K562 (cell line): ENCODE measurements at regions not wholly inside any gene's neighbourhood (a gene's known extent, or its start where the extent isn't known, plus 50 kb on each side); places are given as distances from the start of the nearest gene placed in this dataset.

Experiments
- ATAC-seq: fragments of 200-7000 bp; cut with Tn5 transposase; 3 replicates; pipeline ENCODE4 v1.9.1; 2020; ENCODE audit warnings: moderate library complexity
- BruUV-seq: library from RNA; stranded (reverse); fragments of 400-500 nt; replicated peaks from 2 replicates; lab custom pipeline; 2021; lab: Mats Ljungman, UMichigan
- CTCF ChIA-PET: fragments of 300-600 bp; formaldehyde crosslinking; extraction: SDS; loops from one replicate; lab custom pipeline; 2021; ENCODE audit warnings: low intra/inter-chr PET ratio; lab: Yijun Ruan, JAX
- POLR2A ChIA-PET: fragments of 300-600, 350-650 bp; sonication (Branson Sonifier 250); formaldehyde crosslinking; extraction: SDS; loops from one replicate; lab custom pipeline; 2021; ENCODE audit warnings: antibody characterized with exemption, inconsistent platforms; lab: Yijun Ruan, JAX
- DNase-seq, 4 experiments: peaks; one replicate each; pipeline versions ENCODE4 v3.0.0 to v3.0.0-alpha.2; 2011 to 2018; ENCODE audit warnings: low spot score in 3 of 4, mixed read lengths in 3 of 4; ENCODE audit errors: extremely low read depth in 1 of 4
- FAIRE-seq: peaks from 2 replicates; lab custom pipeline; 2011; peaks lifted over from hg19 to GRCh38; lab: Jason Lieb, UNC
- H2AFZ ChIP-seq: 2 replicates; pipeline ENCODE4 v1.6.0; 2011; ENCODE audit warnings: low read depth, low read length, control low read depth, inconsistent platforms
- H3K27ac ChIP-seq: fragments of 200-600 bp; 3 replicates; pipeline ENCODE4 v1.8.0; 2011; ENCODE audit warnings: low read depth, mild to moderate bottlenecking, control low read depth, inconsistent platforms, low read length, moderate library complexity, mixed read lengths; ENCODE audit errors: extremely low read depth
- H3K27me3 ChIP-seq, 2 experiments: fragments of 300-600 bp in 1 of 2; 2 replicates in 1 of 2; 3 replicates in 1 of 2; pipeline versions ENCODE4 v1.6.0 to v1.8.0; 2011; ENCODE audit warnings: inconsistent platforms in 2 of 2, low read length in 2 of 2, mild to moderate bottlenecking in 1 of 2, mixed read lengths in 1 of 2, moderate library complexity in 1 of 2; ENCODE audit not compliant: control insufficient read depth in 2 of 2, insufficient read depth in 2 of 2
- H3K36me3 ChIP-seq: fragments of 300-600 bp; 3 replicates; pipeline ENCODE4 v1.8.0; 2011; ENCODE audit warnings: mild to moderate bottlenecking, low read length, inconsistent platforms; ENCODE audit not compliant: control insufficient read depth, insufficient read depth
- H3K4me1 ChIP-seq, 2 experiments: fragments of 200-600 bp in 1 of 2; replicated peaks in 1 of 2; 2 replicates in 1 of 2; 3 replicates in 1 of 2; pipeline versions ENCODE4 v1.5.1 to v1.8.0; 2011; ENCODE audit warnings: inconsistent platforms in 2 of 2, low read length in 2 of 2, mild to moderate bottlenecking in 1 of 2, mixed read lengths in 1 of 2, moderate library complexity in 1 of 2; ENCODE audit not compliant: control insufficient read depth in 2 of 2, insufficient read depth in 2 of 2
- H3K4me2 ChIP-seq: 2 replicates; pipeline ENCODE4 v1.6.1; 2011; ENCODE audit warnings: low read length, control low read depth, inconsistent platforms, mixed read lengths; ENCODE audit not compliant: insufficient read depth
- H3K4me3 ChIP-seq: fragments of 200-600 bp; sonication (generic), shearing (Covaris generic); 2 replicates; pipeline ENCODE4 v1.5.1; 2016; ENCODE audit warnings: control low read depth, inconsistent platforms
- H3K79me2 ChIP-seq: fragments of 200-600 bp; 3 replicates; pipeline ENCODE4 v1.8.0; 2011; ENCODE audit warnings: low read length, inconsistent platforms; ENCODE audit not compliant: control insufficient read depth, insufficient read depth
- H3K9ac ChIP-seq, 2 experiments: 2 replicates each; pipeline versions ENCODE4 v1.6.0 to v1.6.1; 2011; ENCODE audit warnings: low read depth in 2 of 2, low read length in 2 of 2, control low read depth in 1 of 2, inconsistent platforms in 1 of 2, mild to moderate bottlenecking in 1 of 2, mixed read lengths in 1 of 2; ENCODE audit not compliant: insufficient read depth in 1 of 2
- H3K9me1 ChIP-seq: one replicate; pipeline ENCODE4 v1.6.0; 2011; ENCODE audit warnings: inconsistent platforms, mild to moderate bottlenecking, low read length, moderate library complexity; ENCODE audit not compliant: control insufficient read depth, insufficient read depth
- H3K9me3 ChIP-seq: replicated peaks from 2 replicates; pipeline ENCODE4 v1.5.1; 2011; ENCODE audit warnings: low read depth, low read length, inconsistent platforms; ENCODE audit not compliant: control insufficient read depth, insufficient read depth
- H4K20me1 ChIP-seq: replicated peaks from 2 replicates; pipeline ENCODE4 v1.6.1; 2011; ENCODE audit warnings: low read length, inconsistent platforms, mixed read lengths; ENCODE audit not compliant: control insufficient read depth, insufficient read depth
- GABPA ChIP-seq: fragments of 200-800 bp; sonication (Bioruptor generic); conservative IDR thresholded peaks from 2 replicates; pipeline ENCODE4 v1.6.1; 2016; ENCODE audit warnings: low read depth, missing genetic modification characterization, missing compliant biosample characterization
- TCF7 ChIP-seq: sonication (generic); IDR thresholded peaks from 2 replicates; pipeline ENCODE4 v1.6.1; 2016; ENCODE audit warnings: antibody characterized with exemption, borderline replicate concordance
- WGBS: fragments of 100-300 bp; shearing (Covaris generic); methylation state at CpG from one replicate; pipeline ENCODE4 v1.1.6; 2016; ENCODE audit warnings: low coverage, mixed read lengths; ENCODE audit not compliant: insufficient coverage; ENCODE audit errors: missing lambda C conversion rate; 5-methylcytosine and 5-hydroxymethylcytosine counted together
- in situ Hi-C: fragments of 300-500 bp; cut with MboI; formaldehyde crosslinking; loops from 4 replicates; pipeline ENCODE4 v1.15.0; 2018; ENCODE audit warnings: inconsistent platforms, mixed read lengths
- intact Hi-C: fragments of 100-400 bp; cut with micrococcal nuclease; formaldehyde crosslinking; loops from 2 replicates; pipeline ENCODE4 v1.14.2; 2022
- TF ChIP-seq, protein P1 (sequence below): fragments of 450-650 bp; IDR thresholded peaks from 2 replicates; pipeline ENCODE4 v1.6.1; 2016; ENCODE audit warnings: low read depth, mild to moderate bottlenecking, moderate library complexity
- TF ChIP-seq, protein P2 (sequence below): fragments of 150-350 bp; IDR thresholded peaks from 2 replicates; pipeline ENCODE4 v1.6.1; 2014; ENCODE audit warnings: low read depth, mild to moderate bottlenecking, low read length, borderline replicate concordance

DNA sequence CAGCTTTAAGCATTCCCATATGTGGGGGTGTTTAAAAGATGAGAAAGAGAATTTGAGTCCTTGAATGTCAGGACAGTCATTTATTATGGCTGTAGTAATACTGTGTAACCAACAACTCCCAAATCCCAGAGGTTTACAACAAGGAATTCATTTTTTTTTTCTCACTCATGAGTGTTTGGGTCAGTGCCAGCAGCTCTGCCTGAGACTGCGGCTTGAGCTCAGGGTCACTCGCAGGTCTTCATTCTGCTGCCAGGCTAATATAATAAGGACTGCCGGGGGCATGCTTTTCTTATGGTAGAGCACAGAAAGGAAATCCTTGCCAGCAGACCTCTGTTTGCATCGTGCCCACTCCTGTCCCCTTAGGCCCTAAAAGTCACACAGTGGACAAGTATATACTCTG, 277.9 kb upstream of the LMCD1 start:
- no peaks in the 10 kb centered on the region for H3K79me2 ChIP-seq
- no TSS peak for BruUV-seq
- intact Hi-C loops (no loop called here), in situ Hi-C loops (no loop called here)
- ChIA-PET POLR2A (no interaction called here), CTCF (no interaction called here)
- WGBS, result 0% methylated on average over 4 of the region's 4 CpGs
- no peaks in the 10 kb centered on the region for H3K9me1 ChIP-seq
- H3K27me3 ChIP-seq, result no peaks in the 10 kb centered on the region
- FAIRE-seq (no peak), ATAC-seq (no peak), DNase-seq (no peak)
- no peak overlapping the region for H3K4me3 ChIP-seq
- H3K9me3 ChIP-seq, result no peaks in the 10 kb centered on the region
- no peak overlapping the region for H3K27ac ChIP-seq
- no peaks in the 10 kb centered on the region for H3K4me1 ChIP-seq
- no peak overlapping the region for H2AFZ ChIP-seq
- TF ChIP-seq GABPA (tag), result no peak
- TF ChIP-seq, protein P1, sequence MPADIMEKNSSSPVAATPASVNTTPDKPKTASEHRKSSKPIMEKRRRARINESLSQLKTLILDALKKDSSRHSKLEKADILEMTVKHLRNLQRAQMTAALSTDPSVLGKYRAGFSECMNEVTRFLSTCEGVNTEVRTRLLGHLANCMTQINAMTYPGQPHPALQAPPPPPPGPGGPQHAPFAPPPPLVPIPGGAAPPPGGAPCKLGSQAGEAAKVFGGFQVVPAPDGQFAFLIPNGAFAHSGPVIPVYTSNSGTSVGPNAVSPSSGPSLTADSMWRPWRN, result no peak
- TF ChIP-seq, protein P2, sequence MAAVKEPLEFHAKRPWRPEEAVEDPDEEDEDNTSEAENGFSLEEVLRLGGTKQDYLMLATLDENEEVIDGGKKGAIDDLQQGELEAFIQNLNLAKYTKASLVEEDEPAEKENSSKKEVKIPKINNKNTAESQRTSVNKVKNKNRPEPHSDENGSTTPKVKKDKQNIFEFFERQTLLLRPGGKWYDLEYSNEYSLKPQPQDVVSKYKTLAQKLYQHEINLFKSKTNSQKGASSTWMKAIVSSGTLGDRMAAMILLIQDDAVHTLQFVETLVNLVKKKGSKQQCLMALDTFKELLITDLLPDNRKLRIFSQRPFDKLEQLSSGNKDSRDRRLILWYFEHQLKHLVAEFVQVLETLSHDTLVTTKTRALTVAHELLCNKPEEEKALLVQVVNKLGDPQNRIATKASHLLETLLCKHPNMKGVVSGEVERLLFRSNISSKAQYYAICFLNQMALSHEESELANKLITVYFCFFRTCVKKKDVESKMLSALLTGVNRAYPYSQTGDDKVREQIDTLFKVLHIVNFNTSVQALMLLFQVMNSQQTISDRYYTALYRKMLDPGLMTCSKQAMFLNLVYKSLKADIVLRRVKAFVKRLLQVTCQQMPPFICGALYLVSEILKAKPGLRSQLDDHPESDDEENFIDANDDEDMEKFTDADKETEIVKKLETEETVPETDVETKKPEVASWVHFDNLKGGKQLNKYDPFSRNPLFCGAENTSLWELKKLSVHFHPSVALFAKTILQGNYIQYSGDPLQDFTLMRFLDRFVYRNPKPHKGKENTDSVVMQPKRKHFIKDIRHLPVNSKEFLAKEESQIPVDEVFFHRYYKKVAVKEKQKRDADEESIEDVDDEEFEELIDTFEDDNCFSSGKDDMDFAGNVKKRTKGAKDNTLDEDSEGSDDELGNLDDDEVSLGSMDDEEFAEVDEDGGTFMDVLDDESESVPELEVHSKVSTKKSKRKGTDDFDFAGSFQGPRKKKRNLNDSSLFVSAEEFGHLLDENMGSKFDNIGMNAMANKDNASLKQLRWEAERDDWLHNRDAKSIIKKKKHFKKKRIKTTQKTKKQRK, result no peak
- no peak for TF ChIP-seq TCF7
- H3K36me3 ChIP-seq, result no peaks in the 10 kb centered on the region
- no peak overlapping the region for H3K9ac ChIP-seq
- H3K4me2 ChIP-seq, result no peak overlapping the region
- H4K20me1 ChIP-seq, result no peaks in the 10 kb centered on the region
